Suprapubic skin (tissue), 4 donors: ENCODE measurements at regions not wholly inside any gene's neighbourhood (a gene's known extent, or its start where the extent isn't known, plus 50 kb on each side); places are given as distances from the start of the nearest gene placed in this dataset.

Experiments used
- EP300 ChIP-seq: sonication (generic); formaldehyde crosslinking; IDR thresholded peaks from one replicate; pipeline ENCODE4 v1.6.1; 2017; ENCODE audit warnings: antibody characterized with exemption
- POLR2A ChIP-seq, 2 donors: fragments of 450-650 bp; IDR thresholded peaks; one replicate each; pipeline ENCODE4 v1.6.1; 2017; ENCODE audit warnings: antibody characterized with exemption in 2 of 2, mild to moderate bottlenecking in 2 of 2, moderate library complexity in 2 of 2
- POLR2AphosphoS5 ChIP-seq, 3 donors: sonication (generic); formaldehyde crosslinking; IDR thresholded peaks; one replicate each; pipeline ENCODE4 v1.6.1; 2017; ENCODE audit warnings: antibody characterized with exemption in 3 of 3
- TF ChIP-seq, protein P1 (sequence below), 2 donors: fragments of 200-600 bp in 1 of 2; fragments of 450-650 bp in 1 of 2; sonication (generic) in 1 of 2; IDR thresholded peaks; one replicate each; pipeline ENCODE4 v1.5.1; 2016 to 2019; ENCODE audit warnings: antibody characterized with exemption in 2 of 2, mild to moderate bottlenecking in 1 of 2, moderate library complexity in 1 of 2

DNA sequence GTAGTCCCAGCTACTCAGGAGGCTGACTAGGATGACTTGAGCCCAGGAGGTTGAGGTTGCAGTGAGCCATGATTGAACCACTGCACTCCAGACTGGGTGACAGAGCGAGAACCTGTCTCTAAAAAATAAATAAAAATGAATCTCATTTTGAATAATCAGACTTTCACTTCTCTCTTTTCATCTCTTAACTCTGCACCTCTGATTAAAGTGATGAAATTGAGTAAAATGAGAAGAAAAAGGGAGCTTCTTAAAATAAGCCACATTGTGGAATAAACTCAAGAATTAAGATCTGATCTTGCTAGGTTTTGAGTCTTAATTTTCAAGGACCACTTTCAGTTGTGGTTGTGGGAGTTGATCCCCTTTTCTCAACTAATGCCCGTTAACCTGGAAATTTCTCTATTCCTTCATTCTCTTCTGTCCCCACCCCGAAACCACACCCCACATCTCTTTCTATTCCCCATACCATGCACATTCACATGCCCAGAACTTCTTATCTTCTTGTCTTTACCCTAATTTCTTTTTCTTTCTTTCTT lies 70.9 kb upstream of the ETV6 start:
- TF ChIP-seq POLR2A (IDR thresholded peaks at IDR 0.05) (no peak), POLR2AphosphoS5 (IDR thresholded peaks at IDR 0.05) (no peak), EP300 (no peak)
- TF ChIP-seq, protein P1, sequence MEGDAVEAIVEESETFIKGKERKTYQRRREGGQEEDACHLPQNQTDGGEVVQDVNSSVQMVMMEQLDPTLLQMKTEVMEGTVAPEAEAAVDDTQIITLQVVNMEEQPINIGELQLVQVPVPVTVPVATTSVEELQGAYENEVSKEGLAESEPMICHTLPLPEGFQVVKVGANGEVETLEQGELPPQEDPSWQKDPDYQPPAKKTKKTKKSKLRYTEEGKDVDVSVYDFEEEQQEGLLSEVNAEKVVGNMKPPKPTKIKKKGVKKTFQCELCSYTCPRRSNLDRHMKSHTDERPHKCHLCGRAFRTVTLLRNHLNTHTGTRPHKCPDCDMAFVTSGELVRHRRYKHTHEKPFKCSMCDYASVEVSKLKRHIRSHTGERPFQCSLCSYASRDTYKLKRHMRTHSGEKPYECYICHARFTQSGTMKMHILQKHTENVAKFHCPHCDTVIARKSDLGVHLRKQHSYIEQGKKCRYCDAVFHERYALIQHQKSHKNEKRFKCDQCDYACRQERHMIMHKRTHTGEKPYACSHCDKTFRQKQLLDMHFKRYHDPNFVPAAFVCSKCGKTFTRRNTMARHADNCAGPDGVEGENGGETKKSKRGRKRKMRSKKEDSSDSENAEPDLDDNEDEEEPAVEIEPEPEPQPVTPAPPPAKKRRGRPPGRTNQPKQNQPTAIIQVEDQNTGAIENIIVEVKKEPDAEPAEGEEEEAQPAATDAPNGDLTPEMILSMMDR (IDR thresholded peaks at IDR 0.05): no peak
